Liver (tissue), 8 donors: ENCODE measurements at regions not wholly inside any gene's neighbourhood (a gene's known extent, or its start where the extent isn't known, plus 50 kb on each side); places are given as distances from the start of the nearest gene placed in this dataset.

Experiments
- DNase-seq: peaks from one replicate; pipeline ENCODE4 v3.0.0-alpha.2; 2017; ENCODE audit warnings: low spot score
- H3K27ac ChIP-seq, 2 donors: one replicate each; pipeline ENCODE4 v1.7.0; 2013; ENCODE audit warnings: inconsistent platforms in 2 of 2, low read length in 2 of 2, control low read depth in 1 of 2, low read depth in 1 of 2, mild to moderate bottlenecking in 1 of 2
- H3K27me3 ChIP-seq, 4 donors: one replicate each; pipeline versions ENCODE4 v1.6.1 to v1.7.0; 2013; ENCODE audit warnings: low read length in 3 of 4, inconsistent platforms in 1 of 4, mild to moderate bottlenecking in 1 of 4, moderate library complexity in 1 of 4; ENCODE audit not compliant: control insufficient read depth in 4 of 4, insufficient read depth in 4 of 4
- H3K36me3 ChIP-seq, 4 donors: one replicate each; pipeline versions ENCODE4 v1.6.1 to v1.7.0; 2013; ENCODE audit warnings: low read length in 3 of 4, mild to moderate bottlenecking in 3 of 4, low read depth in 1 of 4, moderate library complexity in 1 of 4; ENCODE audit not compliant: control insufficient read depth in 4 of 4, insufficient read depth in 3 of 4
- H3K4me1 ChIP-seq, 4 donors: one replicate each; pipeline versions ENCODE4 v1.6.1 to v1.7.0; 2013; ENCODE audit warnings: low read length in 3 of 4, mild to moderate bottlenecking in 3 of 4, moderate library complexity in 1 of 4; ENCODE audit not compliant: control insufficient read depth in 4 of 4, insufficient read depth in 4 of 4
- H3K4me3 ChIP-seq, 3 donors: one replicate each; pipeline versions ENCODE4 v1.6.1 to v1.7.0; 2013; ENCODE audit warnings: low read length in 3 of 3, control low read depth in 1 of 3, low read depth in 1 of 3, mild to moderate bottlenecking in 1 of 3
- H3K9ac ChIP-seq, 2 donors: one replicate each; pipeline ENCODE4 v1.7.0; 2013; ENCODE audit warnings: low read length in 2 of 2, mild to moderate bottlenecking in 2 of 2, moderate library complexity in 2 of 2, control low read depth in 1 of 2, low read depth in 1 of 2
- H3K9me3 ChIP-seq, 4 donors: one replicate each; pipeline versions ENCODE4 v1.6.1 to v1.7.0; 2013; ENCODE audit warnings: low read length in 3 of 4; ENCODE audit not compliant: control insufficient read depth in 4 of 4
- ATF3 ChIP-seq: IDR thresholded peaks from 2 replicates; pipeline ENCODE4 v1.6.1; 2016; ENCODE audit warnings: antibody characterized with exemption
- CTCF ChIP-seq: fragments of 150-350 bp; IDR thresholded peaks from 2 replicates; pipeline ENCODE4 v1.5.1; 2017; ENCODE audit warnings: improper control_type of control experiment, low read depth, low read length; ENCODE audit not compliant: missing input control
- EGR1 ChIP-seq, 2 donors: IDR thresholded peaks; 2 replicates each; pipeline ENCODE4 v1.6.1; 2016 to 2018; ENCODE audit warnings: antibody characterized with exemption in 2 of 2, low read depth in 2 of 2
- FOXA1 ChIP-seq: IDR thresholded peaks from 2 replicates; pipeline ENCODE4 v1.6.1; 2016; ENCODE audit warnings: antibody characterized with exemption
- FOXA2 ChIP-seq: IDR thresholded peaks from 2 replicates; pipeline ENCODE4 v1.6.1; 2016; ENCODE audit warnings: antibody characterized with exemption
- GABPA ChIP-seq, 2 donors: IDR thresholded peaks in 1 of 2; conservative IDR thresholded peaks in 1 of 2; 2 replicates each; pipeline ENCODE4 v1.6.1; 2016; ENCODE audit warnings: antibody characterized with exemption in 2 of 2, mild to moderate bottlenecking in 1 of 2, moderate library complexity in 1 of 2
- HNF4A ChIP-seq, 2 donors: conservative IDR thresholded peaks; 2 replicates each; pipeline ENCODE4 v1.6.1; 2016; ENCODE audit warnings: antibody characterized with exemption in 2 of 2, mild to moderate bottlenecking in 2 of 2
- HNF4G ChIP-seq: IDR thresholded peaks from 2 replicates; pipeline ENCODE4 v1.6.1; 2016; ENCODE audit warnings: antibody characterized with exemption
- JUND ChIP-seq, 2 donors: IDR thresholded peaks; 2 replicates each; pipeline ENCODE4 v1.6.1; 2016; ENCODE audit warnings: antibody characterized with exemption in 2 of 2
- MAX ChIP-seq: IDR thresholded peaks from 2 replicates; pipeline ENCODE4 v1.6.1; 2016; ENCODE audit warnings: antibody characterized with exemption
- NR2F2 ChIP-seq: IDR thresholded peaks from 2 replicates; pipeline ENCODE4 v1.6.1; 2016; ENCODE audit warnings: antibody characterized with exemption
- RAD21 ChIP-seq, 2 donors: IDR thresholded peaks; 2 replicates each; pipeline ENCODE4 v1.6.1; 2016; ENCODE audit warnings: antibody characterized with exemption in 2 of 2, mild to moderate bottlenecking in 2 of 2
- REST ChIP-seq: IDR thresholded peaks from 2 replicates; pipeline ENCODE4 v1.6.1; 2016; ENCODE audit warnings: antibody characterized with exemption, mild to moderate bottlenecking
- RXRA ChIP-seq, 2 donors: IDR thresholded peaks; 2 replicates each; pipeline ENCODE4 v1.6.1; 2017 to 2018; ENCODE audit warnings: antibody characterized with exemption in 2 of 2, mild to moderate bottlenecking in 1 of 2
- SP1 ChIP-seq: IDR thresholded peaks from 2 replicates; pipeline ENCODE4 v1.6.1; 2018; ENCODE audit warnings: antibody characterized with exemption, mild to moderate bottlenecking
- TAF1 ChIP-seq: conservative IDR thresholded peaks from 2 replicates; pipeline ENCODE4 v1.6.1; 2016; ENCODE audit warnings: antibody characterized with exemption, mild to moderate bottlenecking
- ZBTB33 ChIP-seq: IDR thresholded peaks from 2 replicates; pipeline ENCODE4 v1.6.1; 2016; ENCODE audit warnings: antibody characterized with exemption
- WGBS: extraction: QIAGEN DNeasy Blood & Tissue Kit; methylation state at CpG from one replicate; pipeline ENCODE4 v1.1.7; 2013; 5-methylcytosine and 5-hydroxymethylcytosine counted together
- donor health status: healthy.
- donor health status: healthy.
- donor health status: healthy.
- donor health status: healthy.
- donor health status: healthy.

- no peaks in the 10 kb centered on the region for H3K27me3 ChIP-seq
- no peak for TF ChIP-seq TAF1
- no peak for TF ChIP-seq JUND (IDR thresholded peaks at IDR 0.05)
- TF ChIP-seq NR2F2, result no peak
- no peak for TF ChIP-seq ZBTB33
- no peak for TF ChIP-seq GABPA (IDR thresholded peaks at IDR 0.05 in 1 of 2, conservative IDR thresholded peaks at IDR 0.05 in 1 of 2)
- no peak for TF ChIP-seq EGR1 (IDR thresholded peaks at IDR 0.05; ENCODE audit: low read depth in 2 of 2)
- H3K4me3 ChIP-seq, result no peak overlapping the region
- H3K4me1 ChIP-seq, result peaks cover 0 to 15% (median 12%) of the 10 kb centered on the region in 4 donors
- peak overlapping the region in 1 of 2 donors; percentile 1 for H3K27ac ChIP-seq
- H3K9ac ChIP-seq, result no peak overlapping the region
- H3K36me3 ChIP-seq, result no peaks in the 10 kb centered on the region
- DNase-seq, result no peak
- H3K9me3 ChIP-seq, result no peaks in the 10 kb centered on the region
Measured at GRCh38 chr16:51009813-51010212, 141.3 kb downstream of the SALL1 start.

GRCh38 chr16:51009359-51009758 is 141.7 kb downstream of the SALL1 start:
- Histone ChIP-seq H3K36me3 (no peaks in the 10 kb centered on the region), H3K4me1 (peaks cover 0 to 20% (median 13%) of the 10 kb centered on the region in 4 donors), H3K27me3 (no peaks in the 10 kb centered on the region), H3K4me3 (no peak overlapping the region), H3K9ac (no peak overlapping the region), H3K27ac (peak overlapping the region in 1 of 2 donors; percentile 1), H3K9me3 (no peaks in the 10 kb centered on the region)
- no peak for TF ChIP-seq FOXA2
- TF ChIP-seq EGR1 (IDR thresholded peaks at IDR 0.05; ENCODE audit: low read depth in 2 of 2), result no peak
- peak; percentile 28 to 41 for TF ChIP-seq HNF4A (conservative IDR thresholded peaks at IDR 0.05)
- TF ChIP-seq SP1, result peak; percentile 16
- peak in 1 of 2 donors; percentile 33 for TF ChIP-seq RXRA (IDR thresholded peaks at IDR 0.05)
- DNase-seq, result no peak
- 57% methylated on average over 3 of the region's 3 CpGs for WGBS

- WGBS, result 66% methylated on average over 6 of the region's 6 CpGs
- Histone ChIP-seq H3K9me3 (no peaks in the 10 kb centered on the region), H3K27me3 (no peaks in the 10 kb centered on the region), H3K9ac (no peak overlapping the region), H3K27ac (peak overlapping the region in 1 of 2 donors; percentile 13), H3K4me1 (peaks cover 1 to 27% (median 19%) of the 10 kb centered on the region in 4 donors), H3K4me3 (no peak overlapping the region), H3K36me3 (no peaks in the 10 kb centered on the region)
- TF ChIP-seq REST, result no peak
- TF ChIP-seq RXRA (IDR thresholded peaks at IDR 0.05), result no peak
- TF ChIP-seq HNF4A (conservative IDR thresholded peaks at IDR 0.05), result no peak
- TF ChIP-seq FOXA1, result no peak
- no peak for TF ChIP-seq RAD21 (IDR thresholded peaks at IDR 0.05)
- TF ChIP-seq GABPA (IDR thresholded peaks at IDR 0.05 in 1 of 2, conservative IDR thresholded peaks at IDR 0.05 in 1 of 2), result no peak
- no peak for TF ChIP-seq ATF3
- TF ChIP-seq EGR1 (IDR thresholded peaks at IDR 0.05; ENCODE audit: low read depth in 2 of 2), result no peak
- TF ChIP-seq JUND (IDR thresholded peaks at IDR 0.05), result no peak
- no peak for TF ChIP-seq NR2F2
- TF ChIP-seq ZBTB33, result no peak
- TF ChIP-seq SP1, result no peak
- TF ChIP-seq MAX, result no peak
- no peak for TF ChIP-seq CTCF
- TF ChIP-seq HNF4G, result no peak
- no peak for DNase-seq
Measured at GRCh38 chr16:51008607-51009006, 142.5 kb downstream of the SALL1 start.
